ENCODE measurements at regions not wholly inside any gene's neighbourhood (a gene's known extent, or its start where the extent isn't known, plus 50 kb on each side); places are given as distances from the start of the nearest gene placed in this dataset.

- WGBS, 2 donors: 75 to 77% methylated on average over 2 of the region's 2 CpGs
- no peak overlapping the region for H3K4me3 ChIP-seq
- no peaks in the 10 kb centered on the region for H3K4me1 ChIP-seq
- no peaks in the 10 kb centered on the region for H3K9me3 ChIP-seq
- H3K27ac ChIP-seq: no peak overlapping the region
- H3K27me3 ChIP-seq: no peaks in the 10 kb centered on the region
- TF ChIP-seq CTCF (IDR thresholded peaks at IDR 0.05) (no peak), POLR2A (IDR thresholded peaks at IDR 0.05) (no peak)
- intact Hi-C loops (cut with DNase I; ENCODE audit: low total_unique reads): no loop called here
- DNase-seq: no peak
- H3K36me3 ChIP-seq (ENCODE audit: low read depth, missing control alignments): no peaks in the 10 kb centered on the region
Observed at GRCh38 chrX:134718966-134719317, 60.7 kb upstream of the PLAC1 start.

- Histone ChIP-seq H3K4me1 (no peaks in the 10 kb centered on the region), H3K27me3 (no peaks in the 10 kb centered on the region), H3K27ac (no peak overlapping the region), H3K9me3 (no peaks in the 10 kb centered on the region), H3K36me3 (ENCODE audit: low read depth, missing control alignments) (no peaks in the 10 kb centered on the region), H3K4me3 (no peak overlapping the region)
- TF ChIP-seq CTCF (IDR thresholded peaks at IDR 0.05) (no peak), POLR2A (IDR thresholded peaks at IDR 0.05) (no peak)
- DNase-seq: no peak
- WGBS, 2 donors: 23 to 58% methylated on average over 4 to 5 of the region's 5 CpGs
- intact Hi-C loops (cut with DNase I; ENCODE audit: low total_unique reads): no loop called here
Observed at GRCh38 chrX:134718105-134718965, 60.1 kb upstream of the PLAC1 start.

- no peaks in the 10 kb centered on the region for H3K4me1 ChIP-seq
- no peaks in the 10 kb centered on the region for H3K27me3 ChIP-seq
- intact Hi-C loops (cut with DNase I; ENCODE audit: low total_unique reads): no loop called here
- no peaks in the 10 kb centered on the region for H3K9me3 ChIP-seq
- no peak overlapping the region for H3K27ac ChIP-seq
- H3K4me3 ChIP-seq: no peak overlapping the region
- H3K36me3 ChIP-seq (ENCODE audit: low read depth, missing control alignments): no peaks in the 10 kb centered on the region
- no peak for DNase-seq
- 83 to 92% methylated on average over 1 of the region's 1 CpG for WGBS, 2 donors
- no peak for TF ChIP-seq POLR2A (IDR thresholded peaks at IDR 0.05)
- no peak for TF ChIP-seq CTCF (IDR thresholded peaks at IDR 0.05)
Observed at GRCh38 chrX:134717698-134718097, 59.4 kb upstream of the PLAC1 start.

- no peaks in the 10 kb centered on the region for H3K9me3 ChIP-seq
- no peaks in the 10 kb centered on the region for H3K36me3 ChIP-seq (ENCODE audit: low read depth, missing control alignments)
- WGBS, 2 donors: 60 to 64% methylated on average over 3 to 5 of the region's 5 CpGs
- H3K4me1 ChIP-seq: no peaks in the 10 kb centered on the region
- TF ChIP-seq CTCF (IDR thresholded peaks at IDR 0.05) (no peak), POLR2A (IDR thresholded peaks at IDR 0.05) (no peak)
- intact Hi-C loops (cut with DNase I; ENCODE audit: low total_unique reads): no loop called here
- H3K27ac ChIP-seq: no peak overlapping the region
- no peak for DNase-seq
- no peak overlapping the region for H3K4me3 ChIP-seq
- H3K27me3 ChIP-seq: no peaks in the 10 kb centered on the region
Observed at GRCh38 chrX:134716620-134717012, 58.3 kb upstream of the PLAC1 start.
